Fibroblast of lung (primary cell): ENCODE measurements at regions not wholly inside any gene's neighbourhood (a gene's known extent, or its start where the extent isn't known, plus 50 kb on each side); places are given as distances from the start of the nearest gene placed in this dataset.

Source experiments
- CTCF ChIP-seq, 2 donors: IDR thresholded peaks in 1 of 2; conservative IDR thresholded peaks in 1 of 2; 1 replicate in 1 of 2; 2 replicates in 1 of 2; pipeline ENCODE4 v1.5.1; 2011 to 2012; ENCODE audit warnings: low read length in 2 of 2, control low read depth in 1 of 2, inconsistent platforms in 1 of 2, low read depth in 1 of 2, mild to moderate bottlenecking in 1 of 2
- EZH2 ChIP-seq: IDR thresholded peaks from 2 replicates; pipeline ENCODE4 v1.5.1; 2012; ENCODE audit warnings: low read length, control low read depth, mild to moderate bottlenecking; ENCODE audit errors: missing control alignments

GRCh38 chr1:187641015-187641414 is 812.3 kb downstream of the PLA2G4A start:
- TF ChIP-seq CTCF (conservative IDR thresholded peaks at IDR 0.05 in 1 of 2, IDR thresholded peaks at IDR 0.05 in 1 of 2; ENCODE audit: low read depth in 1 of 2, low read length in 2 of 2) (no peak), EZH2 (no peak)
